OCI-LY1 (cell line): ENCODE measurements at regions not wholly inside any gene's neighbourhood (a gene's known extent, or its start where the extent isn't known, plus 50 kb on each side); places are given as distances from the start of the nearest gene placed in this dataset.

ENCODE experiments used
- H2AFZ ChIP-seq: fragments of 200-600 bp; sonication (generic), shearing (Covaris generic); 2 replicates; pipeline ENCODE4 v1.6.0; 2014; ENCODE audit warnings: antibody characterized with exemption, mild to moderate bottlenecking, low read length
- H3F3A ChIP-seq: fragments of 200-600 bp; sonication (generic), shearing (Covaris generic); 2 replicates; pipeline ENCODE4 v1.6.0; 2014; ENCODE audit warnings: mild to moderate bottlenecking, antibody characterized with exemption, low read length, moderate library complexity; ENCODE audit not compliant: insufficient read depth
- H3K27ac ChIP-seq: fragments of 200-600 bp; sonication (generic); 2 replicates; pipeline ENCODE4 v1.5.1; 2014; ENCODE audit warnings: low read length, mixed run types, mild to moderate bottlenecking, low read depth; ENCODE audit not compliant: poor library complexity, severe bottlenecking
- H3K27me3 ChIP-seq: fragments of 200-600 bp; sonication (generic); 2 replicates; pipeline ENCODE4 v1.6.0; 2014; ENCODE audit warnings: antibody characterized with exemption, mild to moderate bottlenecking, low read length, moderate library complexity; ENCODE audit not compliant: insufficient read depth
- H3K36me3 ChIP-seq: fragments of 200-600 bp; sonication (generic); 2 replicates; pipeline ENCODE4 v1.6.1; 2014; ENCODE audit warnings: mild to moderate bottlenecking, antibody characterized with exemption, low read length, moderate library complexity, mixed read lengths; ENCODE audit not compliant: insufficient read depth
- H3K4me1 ChIP-seq: fragments of 200-600 bp; sonication (generic); 2 replicates; pipeline ENCODE4 v1.5.1; 2014; ENCODE audit warnings: mild to moderate bottlenecking, low read length, moderate library complexity; ENCODE audit not compliant: insufficient read depth, severe bottlenecking
- H3K4me2 ChIP-seq: fragments of 200-600 bp; sonication (generic), shearing (Covaris generic); 2 replicates; pipeline ENCODE4 v1.6.1; 2014; ENCODE audit warnings: low read length
- H3K4me3 ChIP-seq: fragments of 200-600 bp; sonication (generic); 2 replicates; pipeline ENCODE4 v1.5.1; 2014; ENCODE audit warnings: low read length, low read depth, mild to moderate bottlenecking, mixed read lengths; ENCODE audit not compliant: poor library complexity, severe bottlenecking
- H3K79me2 ChIP-seq: fragments of 200-600 bp; shearing (Covaris generic); 2 replicates; pipeline ENCODE4 v1.6.1; 2016; ENCODE audit warnings: mixed run types, low read length, mixed read lengths; ENCODE audit not compliant: insufficient read depth
- H3K9ac ChIP-seq: fragments of 200-600 bp; sonication (generic), shearing (Covaris generic); 2 replicates; pipeline ENCODE4 v1.6.1; 2014; ENCODE audit warnings: mild to moderate bottlenecking, low read length, mixed read lengths
- H3K9me2 ChIP-seq: fragments of 200-600 bp; sonication (generic), shearing (Covaris generic); 2 replicates; pipeline ENCODE4 v1.6.1; 2014; ENCODE audit warnings: low read depth, mild to moderate bottlenecking, low read length, mixed read lengths
- H3K9me3 ChIP-seq: fragments of 200-600 bp; shearing (Covaris generic); 2 replicates; pipeline ENCODE4 v1.6.1; 2014; ENCODE audit warnings: low read length, mixed read lengths
- H4K20me1 ChIP-seq: fragments of 200-600 bp; sonication (generic), shearing (Covaris generic); 2 replicates; pipeline ENCODE4 v1.6.0; 2016; ENCODE audit warnings: mild to moderate bottlenecking, low read length; ENCODE audit not compliant: insufficient read depth
- CTCF ChIP-seq: fragments of 200-600 bp; sonication (generic), shearing (Covaris generic); IDR thresholded peaks from 2 replicates; pipeline ENCODE4 v1.5.1; 2017; ENCODE audit warnings: mild to moderate bottlenecking, antibody characterized with exemption, low read length, moderate library complexity, mixed read lengths
- EZH2 ChIP-seq: fragments of 200-600 bp; sonication (generic), shearing (Covaris generic); IDR thresholded peaks from 2 replicates; pipeline ENCODE4 v1.8.0; 2017; ENCODE audit warnings: borderline replicate concordance, mixed run types, mild to moderate bottlenecking, antibody characterized with exemption, low read length, moderate library complexity, mixed read lengths

- Histone ChIP-seq H4K20me1 (no peaks in the 10 kb centered on the region), H3K9me2 (no peaks in the 10 kb centered on the region), H3K4me2 (no peak overlapping the region), H2AFZ (no peak overlapping the region), H3K9ac (no peak overlapping the region), H3K27me3 (no peaks in the 10 kb centered on the region), H3K4me1 (peaks cover 14% of the 10 kb centered on the region), H3K36me3 (no peaks in the 10 kb centered on the region), H3K27ac (no peak overlapping the region), H3K79me2 (no peaks in the 10 kb centered on the region), H3K4me3 (no peak overlapping the region), H3K9me3 (no peaks in the 10 kb centered on the region), H3F3A (no peaks in the 10 kb centered on the region)
- TF ChIP-seq EZH2 (no peak), CTCF (no peak)
Observed at GRCh38 chr5:89292487-89292886, 409.5 kb upstream of the MEF2C start.

GRCh38 chr5:89289604-89290003 lies 406.6 kb upstream of the MEF2C start:
- Histone ChIP-seq H3K9me2 (no peaks in the 10 kb centered on the region), H2AFZ (no peak overlapping the region), H3K27ac (no peak overlapping the region), H3K4me1 (peaks cover 14% of the 10 kb centered on the region), H3K4me3 (no peak overlapping the region), H3F3A (no peaks in the 10 kb centered on the region), H3K79me2 (no peaks in the 10 kb centered on the region), H3K4me2 (no peak overlapping the region), H4K20me1 (no peaks in the 10 kb centered on the region), H3K9me3 (no peaks in the 10 kb centered on the region), H3K36me3 (no peaks in the 10 kb centered on the region), H3K9ac (no peak overlapping the region), H3K27me3 (no peaks in the 10 kb centered on the region)
- TF ChIP-seq EZH2 (no peak), CTCF (no peak)

DNA sequence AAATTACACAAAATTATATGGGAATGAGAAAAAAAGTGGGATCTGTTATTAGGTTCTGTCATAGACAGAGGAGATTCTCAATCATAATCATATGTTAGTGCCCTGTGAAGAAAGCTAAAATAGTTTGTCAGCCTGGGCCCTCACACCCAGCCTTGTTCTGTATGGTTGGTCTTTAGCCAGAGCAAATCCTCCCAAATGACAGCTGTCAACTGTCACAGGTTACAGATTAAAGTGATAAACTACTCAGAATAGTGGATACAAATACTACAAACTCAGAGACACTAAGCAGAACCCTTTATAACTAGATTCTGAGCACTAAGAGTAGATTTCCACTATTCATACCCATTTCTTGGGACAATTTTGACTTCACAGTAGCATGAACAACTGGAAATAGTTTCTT lies 405.0 kb upstream of the MEF2C start:
- H3K4me3 ChIP-seq = no peak overlapping the region
- no peak for TF ChIP-seq EZH2
- no peaks in the 10 kb centered on the region for H3K36me3 ChIP-seq
- H3K9me2 ChIP-seq = no peaks in the 10 kb centered on the region
- H3K4me1 ChIP-seq = peaks cover 4% of the 10 kb centered on the region
- H3K79me2 ChIP-seq = no peaks in the 10 kb centered on the region
- H3F3A ChIP-seq = no peaks in the 10 kb centered on the region
- H3K27me3 ChIP-seq = no peaks in the 10 kb centered on the region
- H3K4me2 ChIP-seq = no peak overlapping the region
- no peak overlapping the region for H3K27ac ChIP-seq
- H2AFZ ChIP-seq = no peak overlapping the region
- H3K9me3 ChIP-seq = no peaks in the 10 kb centered on the region
- no peak overlapping the region for H3K9ac ChIP-seq
- H4K20me1 ChIP-seq = no peaks in the 10 kb centered on the region

- no peaks in the 10 kb centered on the region for H3K79me2 ChIP-seq
- H3K9me3 ChIP-seq = no peaks in the 10 kb centered on the region
- H3K36me3 ChIP-seq = no peaks in the 10 kb centered on the region
- peaks cover 16% of the 10 kb centered on the region for H3K4me1 ChIP-seq
- no peak overlapping the region for H3K27ac ChIP-seq
- no peaks in the 10 kb centered on the region for H3K9me2 ChIP-seq
- no peak overlapping the region for H2AFZ ChIP-seq
- no peak overlapping the region for H3K4me3 ChIP-seq
- no peaks in the 10 kb centered on the region for H3K27me3 ChIP-seq
- no peak overlapping the region for H3K9ac ChIP-seq
- no peaks in the 10 kb centered on the region for H3F3A ChIP-seq
- no peaks in the 10 kb centered on the region for H4K20me1 ChIP-seq
- TF ChIP-seq EZH2 = no peak
- TF ChIP-seq CTCF = no peak
- H3K4me2 ChIP-seq = no peak overlapping the region
Observed at GRCh38 chr5:89286320-89286719, 403.3 kb upstream of the MEF2C start.
